Stomach (tissue), 8 donors: ENCODE measurements at regions not wholly inside any gene's neighbourhood (a gene's known extent, or its start where the extent isn't known, plus 50 kb on each side); places are given as distances from the start of the nearest gene placed in this dataset.

ENCODE experiments used
- DNase-seq, 2 donors: peaks; one replicate each; pipeline versions ENCODE4 v3.0.0 to v3.0.0-alpha.2; 2013 to 2019
- H3K27ac ChIP-seq, 5 donors: fragments of 200-600 bp in 4 of 5; sonication (generic) in 4 of 5; one replicate each; pipeline ENCODE4 v1.5.1; 2013 to 2019; ENCODE audit warnings: mild to moderate bottlenecking in 1 of 5, moderate library complexity in 1 of 5
- H3K27me3 ChIP-seq, 3 donors: fragments of 200-600 bp; sonication (generic); one replicate each; pipeline ENCODE4 v1.5.1; 2017 to 2019; ENCODE audit warnings: mixed run types in 1 of 3
- H3K36me3 ChIP-seq, 4 donors: fragments of 200-600 bp; sonication (generic); 1 replicate in 3 of 4; 2 replicates in 1 of 4; pipeline ENCODE4 v1.5.1; 2016 to 2019
- H3K4me1 ChIP-seq, 4 donors: fragments of 200-600 bp; sonication (generic); one replicate each; pipeline ENCODE4 v1.5.1; 2016 to 2019
- H3K4me3 ChIP-seq, 4 donors: fragments of 200-600 bp; sonication (generic) in 3 of 4; one replicate each; pipeline ENCODE4 v1.5.1; 2016 to 2019; ENCODE audit warnings: mild to moderate bottlenecking in 1 of 4
- H3K9me3 ChIP-seq, 4 donors: fragments of 200-600 bp; sonication (generic); one replicate each; pipeline ENCODE4 v1.5.1; 2016 to 2019
- CTCF ChIP-seq, 7 experiments: fragments of 450-650 bp in 4 of 7; fragments of 200-600 bp in 3 of 7; sonication (generic) in 3 of 7; IDR thresholded peaks; one replicate each; pipeline ENCODE4 v1.5.1; 2016 to 2019; ENCODE audit warnings: antibody characterized with exemption in 7 of 7, control low read depth in 2 of 7, mild to moderate bottlenecking in 1 of 7
- EP300 ChIP-seq: sonication (generic); formaldehyde crosslinking; IDR thresholded peaks from one replicate; pipeline ENCODE4 v1.6.1; 2017; ENCODE audit warnings: antibody characterized with exemption
- POLR2A ChIP-seq, 4 donors: fragments of 450-650 bp; IDR thresholded peaks; one replicate each; pipeline ENCODE4 v1.6.1; 2016; ENCODE audit warnings: antibody characterized with exemption in 4 of 4, control low read depth in 2 of 4, mild to moderate bottlenecking in 1 of 4, moderate library complexity in 1 of 4
- POLR2AphosphoS5 ChIP-seq, 3 donors: sonication (generic); formaldehyde crosslinking; IDR thresholded peaks; one replicate each; pipeline ENCODE4 v1.6.1; 2016; ENCODE audit warnings: antibody characterized with exemption in 3 of 3
- WGBS, 5 donors: extraction: QIAGEN DNeasy Blood & Tissue Kit in 3 of 5; methylation state at CpG; one replicate each; pipeline versions ENCODE4 v1.1.5 to v1.1.7; 2013 to 2018; 5-methylcytosine and 5-hydroxymethylcytosine counted together
- intact Hi-C: fragments of 100-400 bp; cut with DNase I; formaldehyde crosslinking; loops from one replicate; pipeline ENCODE4 v1.15.1; 2023; ENCODE audit warnings: low total_unique reads
- donor health status: healthy with polysubstance abuse.
- donor health status: Bipolar disorder and iron deficiency.
- donor health status: healthy.

DNA sequence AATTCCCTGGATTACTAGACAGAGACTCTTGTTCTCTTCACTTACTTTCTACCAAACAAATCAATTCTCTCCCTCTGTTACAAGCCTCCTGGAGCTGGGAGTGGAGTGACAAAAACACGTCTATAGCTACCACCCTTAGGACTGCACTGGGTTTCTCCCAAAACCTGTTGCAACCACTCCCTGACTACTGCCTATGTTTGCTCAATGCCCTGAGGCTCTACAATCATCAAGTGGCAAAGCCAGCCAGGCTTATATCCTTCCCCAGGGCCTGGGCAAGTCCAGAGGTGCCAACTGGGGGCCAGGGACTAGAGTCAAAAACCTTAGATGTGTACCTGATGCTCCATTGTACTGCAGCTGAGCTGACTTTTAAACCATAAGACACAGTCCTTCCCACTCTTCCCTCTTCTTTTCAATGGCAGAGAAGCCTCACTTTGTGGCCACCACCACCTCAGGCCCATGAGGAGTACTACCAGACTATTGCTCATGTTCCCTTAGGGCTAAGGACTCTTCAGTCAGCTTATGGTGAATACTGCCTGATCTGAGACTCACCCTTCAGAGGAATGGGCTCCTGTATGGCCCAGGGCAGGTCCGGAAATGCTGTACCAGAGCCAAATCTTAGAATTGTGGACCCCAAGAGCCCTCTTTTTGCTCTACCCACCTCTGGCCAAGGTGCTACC lies 125.4 kb upstream of the PLCL2 start:
- H3K9me3 ChIP-seq, result no peaks in the 10 kb centered on the region
- TF ChIP-seq POLR2AphosphoS5 (IDR thresholded peaks at IDR 0.05) (no peak), EP300 (no peak), CTCF (IDR thresholded peaks at IDR 0.05) (no peak), POLR2A (IDR thresholded peaks at IDR 0.05) (no peak)
- WGBS, 5 donors, result 88 to 94% (median 89%) methylated on average over 2 of the region's 2 CpGs
- no peaks in the 10 kb centered on the region for H3K27me3 ChIP-seq
- no peaks in the 10 kb centered on the region for H3K4me1 ChIP-seq
- H3K4me3 ChIP-seq, result no peak overlapping the region
- no peak for DNase-seq
- H3K36me3 ChIP-seq, result no peaks in the 10 kb centered on the region
- intact Hi-C loops, result no loop called here
- H3K27ac ChIP-seq, result no peak overlapping the region

- Histone ChIP-seq H3K4me1 (no peaks in the 10 kb centered on the region), H3K9me3 (no peaks in the 10 kb centered on the region), H3K4me3 (no peak overlapping the region), H3K36me3 (no peaks in the 10 kb centered on the region), H3K27ac (no peak overlapping the region), H3K27me3 (no peaks in the 10 kb centered on the region)
- intact Hi-C loops, result no loop called here
- 95 to 100% (median 98%) methylated on average over 1 of the region's 1 CpG for WGBS, 5 donors
- no peak for DNase-seq
- TF ChIP-seq CTCF (IDR thresholded peaks at IDR 0.05), result no peak
- no peak for TF ChIP-seq EP300
- TF ChIP-seq POLR2AphosphoS5 (IDR thresholded peaks at IDR 0.05), result no peak
- no peak for TF ChIP-seq POLR2A (IDR thresholded peaks at IDR 0.05)
Measured at GRCh38 chr3:16761571-16761970, 123.2 kb upstream of the PLCL2 start.

GRCh38 chr3:16765661-16766060 lies 119.1 kb upstream of the PLCL2 start:
- H3K27me3 ChIP-seq, result no peaks in the 10 kb centered on the region
- H3K4me1 ChIP-seq, result no peaks in the 10 kb centered on the region
- H3K27ac ChIP-seq, result no peak overlapping the region
- H3K4me3 ChIP-seq, result no peak overlapping the region
- no peaks in the 10 kb centered on the region for H3K9me3 ChIP-seq
- WGBS, 5 donors, result 86 to 100% (median 97%) methylated on average over 1 of the region's 1 CpG
- DNase-seq, result no peak
- no peaks in the 10 kb centered on the region for H3K36me3 ChIP-seq
- no peak for TF ChIP-seq POLR2AphosphoS5 (IDR thresholded peaks at IDR 0.05)
- no peak for TF ChIP-seq EP300
- no peak for TF ChIP-seq CTCF (IDR thresholded peaks at IDR 0.05)
- no peak for TF ChIP-seq POLR2A (IDR thresholded peaks at IDR 0.05)
- intact Hi-C loops, result no loop called here

DNA sequence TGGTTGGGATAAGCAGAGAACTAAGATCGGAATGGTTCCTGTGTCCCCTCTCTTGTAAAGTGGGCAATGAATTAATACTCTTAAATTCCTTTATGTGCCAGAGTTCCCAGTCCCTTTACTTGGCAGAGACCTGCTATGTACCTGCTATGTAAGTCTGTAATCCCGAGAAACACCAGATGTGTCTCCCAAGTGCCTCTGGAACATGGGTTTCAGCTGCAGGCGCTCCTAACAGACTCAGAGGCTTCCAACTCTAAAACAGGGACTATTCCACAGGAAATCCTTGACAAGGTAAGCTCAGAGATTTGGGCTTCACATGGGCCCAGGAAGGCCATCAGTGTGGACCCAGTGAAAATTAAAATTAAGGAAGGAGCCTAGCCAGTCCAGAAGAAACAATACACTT lies 117.7 kb upstream of the PLCL2 start:
- Histone ChIP-seq H3K36me3 (no peaks in the 10 kb centered on the region), H3K27ac (no peak overlapping the region), H3K9me3 (no peaks in the 10 kb centered on the region), H3K4me1 (no peaks in the 10 kb centered on the region), H3K27me3 (no peaks in the 10 kb centered on the region), H3K4me3 (no peak overlapping the region)
- no peak for TF ChIP-seq POLR2AphosphoS5 (IDR thresholded peaks at IDR 0.05)
- TF ChIP-seq EP300, result no peak
- TF ChIP-seq CTCF (IDR thresholded peaks at IDR 0.05), result no peak
- TF ChIP-seq POLR2A (IDR thresholded peaks at IDR 0.05), result no peak
- DNase-seq, result no peak
- 45 to 95% (median 71%) methylated on average over 3 of the region's 3 CpGs for WGBS, 5 donors
- intact Hi-C loops, result no loop called here
